ENCODE measurements at regions not wholly inside any gene's neighbourhood (a gene's known extent, or its start where the extent isn't known, plus 50 kb on each side); places are given as distances from the start of the nearest gene placed in this dataset.

DNA sequence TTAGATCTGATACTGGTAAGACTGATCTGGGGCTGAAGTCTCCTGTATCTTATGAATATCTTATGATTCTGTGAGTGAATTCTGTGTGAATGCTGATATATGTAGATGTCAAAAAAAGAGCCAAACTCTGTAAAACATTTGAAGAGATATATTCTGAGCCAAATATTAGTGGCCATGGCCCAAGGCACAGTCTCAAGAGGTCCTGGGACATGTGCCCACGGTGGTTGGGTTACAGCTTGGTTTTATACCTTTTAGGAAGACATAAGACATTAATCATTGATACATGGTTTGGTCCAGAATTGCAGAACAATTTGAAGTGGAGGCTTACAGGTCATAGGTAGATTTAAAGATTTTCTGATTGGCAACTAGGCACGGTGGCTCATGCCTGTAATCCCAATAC is 118.3 kb downstream of the KCNK1 start:
- no peaks in the 10 kb centered on the region for H3K9me3 ChIP-seq (replicated peaks; ENCODE audit: insufficient read depth, low read length)
- no peaks in the 10 kb centered on the region for H3K36me3 ChIP-seq (replicated peaks; ENCODE audit: insufficient read depth, low read length)
- TF ChIP-seq EZH2phosphoT487 (IDR thresholded peaks at IDR 0.05; ENCODE audit: low read length) = no peak
- TF ChIP-seq EZH2 (optimal IDR thresholded peaks at IDR 0.05; ENCODE audit: low read depth, low read length) = no peak
- TF ChIP-seq, protein P1, sequence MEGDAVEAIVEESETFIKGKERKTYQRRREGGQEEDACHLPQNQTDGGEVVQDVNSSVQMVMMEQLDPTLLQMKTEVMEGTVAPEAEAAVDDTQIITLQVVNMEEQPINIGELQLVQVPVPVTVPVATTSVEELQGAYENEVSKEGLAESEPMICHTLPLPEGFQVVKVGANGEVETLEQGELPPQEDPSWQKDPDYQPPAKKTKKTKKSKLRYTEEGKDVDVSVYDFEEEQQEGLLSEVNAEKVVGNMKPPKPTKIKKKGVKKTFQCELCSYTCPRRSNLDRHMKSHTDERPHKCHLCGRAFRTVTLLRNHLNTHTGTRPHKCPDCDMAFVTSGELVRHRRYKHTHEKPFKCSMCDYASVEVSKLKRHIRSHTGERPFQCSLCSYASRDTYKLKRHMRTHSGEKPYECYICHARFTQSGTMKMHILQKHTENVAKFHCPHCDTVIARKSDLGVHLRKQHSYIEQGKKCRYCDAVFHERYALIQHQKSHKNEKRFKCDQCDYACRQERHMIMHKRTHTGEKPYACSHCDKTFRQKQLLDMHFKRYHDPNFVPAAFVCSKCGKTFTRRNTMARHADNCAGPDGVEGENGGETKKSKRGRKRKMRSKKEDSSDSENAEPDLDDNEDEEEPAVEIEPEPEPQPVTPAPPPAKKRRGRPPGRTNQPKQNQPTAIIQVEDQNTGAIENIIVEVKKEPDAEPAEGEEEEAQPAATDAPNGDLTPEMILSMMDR (IDR thresholded peaks at IDR 0.05; ENCODE audit: low read length) = no peak
- no peak overlapping the region for H3K27ac ChIP-seq (ENCODE audit: low read length)
- H3K79me2 ChIP-seq (ENCODE audit: low read length) = no peaks in the 10 kb centered on the region
- H4K20me1 ChIP-seq (ENCODE audit: insufficient read depth, low read length) = no peaks in the 10 kb centered on the region
- DNase-seq = no peak
- no peaks in the 10 kb centered on the region for H3F3A ChIP-seq (ENCODE audit: insufficient read depth, low read length)
- H3K9ac ChIP-seq (ENCODE audit: low read length) = no peak overlapping the region
- no peak overlapping the region for H3K4me2 ChIP-seq (ENCODE audit: low read depth, low read length)
- no peaks in the 10 kb centered on the region for H3K4me1 ChIP-seq (ENCODE audit: low read length)
- no peak overlapping the region for H2AFZ ChIP-seq (ENCODE audit: low read length)
- no peaks in the 10 kb centered on the region for H3K9me2 ChIP-seq (replicated peaks; ENCODE audit: insufficient read depth, low read length)
- no peaks in the 10 kb centered on the region for H3K27me3 ChIP-seq (replicated peaks; ENCODE audit: insufficient read depth, low read length)
- H3K4me3 ChIP-seq (ENCODE audit: low read length) = no peak overlapping the region

- no peaks in the 10 kb centered on the region for H4K20me1 ChIP-seq (ENCODE audit: insufficient read depth, low read length)
- DNase-seq = no peak
- H3K4me3 ChIP-seq (ENCODE audit: low read length) = no peak overlapping the region
- H2AFZ ChIP-seq (ENCODE audit: low read length) = no peak overlapping the region
- TF ChIP-seq EZH2 (optimal IDR thresholded peaks at IDR 0.05; ENCODE audit: low read depth, low read length) (no peak), EZH2phosphoT487 (IDR thresholded peaks at IDR 0.05; ENCODE audit: low read length) (no peak)
- TF ChIP-seq, protein P1 (IDR thresholded peaks at IDR 0.05; ENCODE audit: low read length) = no peak
- H3K27ac ChIP-seq (ENCODE audit: low read length) = no peak overlapping the region
- no peaks in the 10 kb centered on the region for H3K79me2 ChIP-seq (ENCODE audit: low read length)
- H3K9me3 ChIP-seq (replicated peaks; ENCODE audit: insufficient read depth, low read length) = no peaks in the 10 kb centered on the region
- H3K27me3 ChIP-seq (replicated peaks; ENCODE audit: insufficient read depth, low read length) = no peaks in the 10 kb centered on the region
- no peaks in the 10 kb centered on the region for H3K4me1 ChIP-seq (ENCODE audit: low read length)
- H3K9me2 ChIP-seq (replicated peaks; ENCODE audit: insufficient read depth, low read length) = no peaks in the 10 kb centered on the region
- H3F3A ChIP-seq (ENCODE audit: insufficient read depth, low read length) = no peaks in the 10 kb centered on the region
- H3K9ac ChIP-seq (ENCODE audit: low read length) = no peak overlapping the region
- no peaks in the 10 kb centered on the region for H3K36me3 ChIP-seq (replicated peaks; ENCODE audit: insufficient read depth, low read length)
- H3K4me2 ChIP-seq (ENCODE audit: low read depth, low read length) = no peak overlapping the region
These were observed 120.5 kb downstream of the KCNK1 start for GRCh38 chr1:233734456-233734855.

DNA sequence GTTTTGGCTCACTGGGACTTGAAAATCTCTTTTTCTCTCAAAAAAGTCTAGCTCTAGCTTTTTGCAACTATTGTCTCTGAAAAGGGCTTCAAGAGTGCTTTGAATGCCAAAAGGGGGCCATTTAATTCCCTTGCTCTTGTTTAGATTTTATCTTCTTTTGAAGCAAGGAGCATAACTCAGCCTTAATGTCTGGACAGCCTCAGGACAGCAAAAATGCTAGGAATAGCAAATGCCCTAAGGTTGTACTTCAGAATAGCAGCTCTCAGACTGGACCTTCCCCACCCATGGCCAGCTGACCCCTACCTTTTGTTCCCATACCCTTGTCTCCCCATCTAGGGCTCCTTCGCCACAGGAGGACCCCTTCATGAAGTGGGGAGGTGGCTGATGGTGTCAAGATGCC is 121.4 kb downstream of the KCNK1 start:
- Histone ChIP-seq H3K4me3 (ENCODE audit: low read length) (no peak overlapping the region), H3K27me3 (replicated peaks; ENCODE audit: insufficient read depth, low read length) (no peaks in the 10 kb centered on the region), H3K36me3 (replicated peaks; ENCODE audit: insufficient read depth, low read length) (no peaks in the 10 kb centered on the region), H3K4me1 (ENCODE audit: low read length) (no peaks in the 10 kb centered on the region), H3K79me2 (ENCODE audit: low read length) (no peaks in the 10 kb centered on the region), H3K4me2 (ENCODE audit: low read depth, low read length) (no peak overlapping the region), H3F3A (ENCODE audit: insufficient read depth, low read length) (no peaks in the 10 kb centered on the region), H3K9me3 (replicated peaks; ENCODE audit: insufficient read depth, low read length) (no peaks in the 10 kb centered on the region), H3K27ac (ENCODE audit: low read length) (no peak overlapping the region), H4K20me1 (ENCODE audit: insufficient read depth, low read length) (no peaks in the 10 kb centered on the region), H3K9me2 (replicated peaks; ENCODE audit: insufficient read depth, low read length) (no peaks in the 10 kb centered on the region), H2AFZ (ENCODE audit: low read length) (no peak overlapping the region), H3K9ac (ENCODE audit: low read length) (no peak overlapping the region)
- TF ChIP-seq EZH2 (optimal IDR thresholded peaks at IDR 0.05; ENCODE audit: low read depth, low read length) = no peak
- TF ChIP-seq, protein P1 (IDR thresholded peaks at IDR 0.05; ENCODE audit: low read length) = no peak
- TF ChIP-seq EZH2phosphoT487 (IDR thresholded peaks at IDR 0.05; ENCODE audit: low read length) = no peak
- no peak for DNase-seq
